Activated CD8-positive, alpha-beta memory T cell treated with anti-CD3 and anti-CD28 coated beads for 1 hour (primary cell): ENCODE measurements at regions not wholly inside any gene's neighbourhood (a gene's known extent, or its start where the extent isn't known, plus 50 kb on each side); places are given as distances from the start of the nearest gene placed in this dataset.

Experiments used
- DNase-seq, 2 donors: peaks; one replicate each; pipeline ENCODE4 v3.0.0-alpha.2; 2020; ENCODE audit warnings: low read depth in 1 of 2; ENCODE audit errors: extremely low read depth in 1 of 2

DNA sequence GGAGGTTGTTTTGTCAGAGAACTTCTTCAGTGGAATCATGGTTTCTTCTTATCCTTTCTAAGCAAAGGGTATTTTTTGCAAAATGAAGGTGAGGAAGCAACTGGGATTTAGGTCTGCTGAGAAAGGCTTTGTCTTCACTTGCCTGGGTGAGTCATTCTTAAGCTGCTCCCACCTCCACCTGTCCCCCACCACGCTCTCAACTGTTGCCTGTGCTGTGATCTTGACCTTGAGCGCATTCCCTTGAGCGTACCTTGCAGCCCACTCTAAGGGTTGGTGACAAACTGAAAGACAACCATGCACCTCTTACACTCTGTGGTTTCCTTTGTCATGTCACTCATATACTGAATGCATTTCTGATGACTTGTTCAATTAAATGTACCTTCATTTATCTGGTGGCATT lies 641.1 kb downstream of the RNF144B start:
- DNase-seq: no peak

DNA sequence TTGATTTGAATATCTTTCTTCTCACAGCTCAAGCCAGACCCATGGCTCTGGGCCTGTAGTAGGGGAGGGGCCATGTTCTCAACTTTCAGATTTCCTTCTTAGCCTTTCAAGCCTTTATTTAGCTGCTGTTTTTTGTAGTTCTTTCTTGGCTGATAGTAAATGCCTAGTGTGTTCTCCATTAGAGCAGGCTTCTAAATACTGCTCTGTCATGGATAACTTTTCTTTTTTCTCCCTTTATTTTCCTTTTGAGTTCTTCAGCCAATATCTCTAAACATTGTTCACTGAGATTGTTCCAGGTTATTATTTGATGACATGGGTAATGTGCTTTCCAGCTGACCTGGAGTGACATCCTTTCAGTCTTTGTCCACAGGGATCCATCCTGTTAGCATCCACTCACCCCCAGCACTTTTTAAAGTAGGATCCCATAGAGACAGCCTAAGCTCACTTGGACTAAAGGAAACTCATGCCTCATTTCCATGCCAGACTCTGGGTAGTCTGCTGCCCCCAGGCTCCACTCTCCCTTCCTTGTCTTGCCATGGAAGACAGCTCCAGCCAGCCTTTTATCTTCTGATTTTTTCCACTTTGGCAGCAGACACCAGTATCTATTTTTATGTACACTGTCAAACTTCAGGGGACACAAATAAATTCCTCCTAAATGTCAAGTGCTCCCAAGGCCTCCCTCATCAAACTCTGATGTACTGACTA lies 645.6 kb downstream of the RNF144B start:
- DNase-seq: no peak

DNA sequence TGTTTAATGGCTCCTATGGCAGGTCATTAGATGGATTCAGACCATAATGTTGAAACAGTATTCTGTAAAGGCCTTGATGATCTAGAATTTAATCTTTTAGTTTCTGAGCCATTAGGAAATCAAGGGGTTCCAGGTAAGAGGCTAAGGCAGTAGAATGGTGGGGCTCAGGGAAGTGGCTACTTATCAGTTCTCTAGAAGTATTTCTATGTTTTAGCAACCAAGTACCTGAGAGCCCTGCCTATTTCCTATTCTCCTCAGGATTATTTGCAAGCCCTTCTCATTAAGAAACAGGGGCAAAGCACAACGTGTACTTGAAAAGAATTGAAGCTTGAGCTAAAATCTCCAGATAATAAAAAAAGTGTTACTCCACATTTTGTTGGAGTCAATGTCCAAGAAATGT lies 646.5 kb downstream of the RNF144B start:
- no peak for DNase-seq

DNA sequence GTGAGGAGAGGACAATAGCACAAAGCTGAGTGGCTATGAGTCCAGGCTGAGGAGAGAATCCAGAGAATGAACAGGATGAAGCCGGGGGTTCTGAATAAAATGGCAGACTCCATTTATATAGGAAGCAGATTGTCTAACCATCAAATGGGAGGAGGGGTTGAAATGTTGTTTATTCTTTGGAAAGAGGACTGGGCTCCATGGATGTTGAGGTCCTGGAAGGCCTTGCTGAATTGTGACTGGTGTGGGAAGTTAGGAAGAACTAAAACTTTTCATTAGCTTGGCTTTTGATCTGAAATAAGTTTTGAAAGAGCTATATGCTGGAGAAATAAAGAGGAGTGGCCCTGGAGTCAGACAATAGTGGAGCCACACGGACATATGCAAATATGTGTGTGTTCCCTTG lies 647.8 kb downstream of the RNF144B start:
- DNase-seq: no peak

DNA sequence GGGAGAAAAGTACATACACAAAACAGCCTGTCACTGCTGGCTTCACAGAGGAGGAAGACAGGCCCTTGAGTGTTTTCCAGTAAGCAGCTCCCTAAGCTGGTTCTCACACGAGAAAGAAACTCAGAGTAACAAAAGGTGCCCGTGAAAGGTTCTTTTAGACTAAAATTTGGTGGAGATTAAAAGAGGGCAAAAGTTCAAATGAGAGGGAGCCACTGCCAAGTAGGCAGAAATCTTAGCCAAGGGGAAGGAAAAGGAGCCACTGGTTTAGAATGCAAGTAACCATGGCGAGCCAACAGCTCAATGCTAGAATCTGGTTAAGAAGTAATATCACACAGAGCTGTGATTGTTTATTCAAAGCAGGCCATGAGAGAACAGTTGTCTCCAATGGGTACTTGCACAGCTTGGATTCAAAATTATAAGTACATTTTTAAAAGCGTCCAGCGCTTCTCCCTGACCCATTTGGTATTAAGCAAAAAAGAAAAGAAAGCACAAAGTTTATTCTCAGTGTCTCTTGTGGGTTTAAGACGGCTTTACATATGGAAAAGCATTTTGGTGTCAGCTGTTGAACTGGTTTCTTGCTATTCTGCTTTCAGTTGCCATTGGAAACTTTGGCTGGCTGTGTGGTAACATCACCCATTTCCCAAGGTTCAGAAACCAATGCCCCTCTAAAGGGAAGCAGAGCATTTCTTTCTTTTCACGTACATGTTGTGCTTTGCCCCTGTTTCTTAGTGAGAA lies 648.5 kb downstream of the RNF144B start:
- no peak for DNase-seq

DNA sequence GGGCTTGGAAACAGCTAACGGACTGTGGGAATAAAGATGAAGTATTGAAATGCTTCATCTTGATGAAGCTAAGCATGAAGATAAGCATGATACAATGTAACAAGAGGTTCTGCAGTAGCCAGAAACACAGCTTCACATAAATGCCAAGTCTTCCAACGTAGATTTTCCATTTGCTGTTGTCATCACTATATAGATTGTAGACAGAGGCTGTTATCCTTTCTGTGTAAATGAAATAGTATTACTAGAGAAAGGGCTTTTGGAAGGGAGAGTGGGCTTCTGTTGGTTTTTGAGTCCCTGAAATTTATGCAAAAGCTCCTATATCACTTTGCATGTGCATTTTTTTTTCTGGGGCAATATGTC lies 649.0 kb downstream of the RNF144B start:
- no peak for DNase-seq

DNA sequence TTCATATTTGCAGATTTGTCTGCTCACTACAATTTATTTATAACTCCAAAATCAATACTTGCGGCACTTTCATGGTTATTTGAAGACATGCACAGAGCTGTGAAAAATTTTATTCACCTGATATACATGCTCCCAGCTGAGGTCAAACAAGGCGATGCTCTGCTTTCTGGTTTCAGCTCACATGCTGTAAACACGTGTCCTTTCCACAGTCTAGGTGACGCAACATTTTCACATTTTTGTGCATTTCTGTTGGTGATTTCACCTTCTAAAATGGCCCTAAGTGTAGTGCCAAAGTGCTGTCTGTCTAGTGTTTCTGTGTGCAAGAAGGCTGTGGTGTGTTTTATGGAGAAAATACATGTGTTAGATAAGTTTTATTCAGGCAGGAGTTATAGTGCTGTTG lies 650.5 kb downstream of the RNF144B start:
- no peak for DNase-seq

DNA sequence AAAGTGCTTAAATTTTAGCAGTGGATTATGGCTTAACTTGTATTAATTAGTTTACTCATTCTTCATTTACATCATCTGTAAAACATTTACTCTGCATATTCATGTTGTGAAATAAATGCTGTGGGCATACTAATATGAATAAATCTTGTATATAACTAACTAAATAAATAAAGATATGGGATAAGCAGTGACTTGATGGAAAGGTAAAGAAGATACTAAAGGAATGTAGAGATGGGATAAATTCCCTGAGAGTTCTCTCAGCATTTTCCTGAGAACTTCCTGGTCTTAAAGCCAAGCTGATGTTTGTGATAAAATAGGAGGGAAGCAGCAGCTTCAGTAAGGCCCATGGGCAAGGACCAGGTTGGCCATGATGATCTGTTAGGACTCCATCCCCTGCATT lies 652.1 kb downstream of the RNF144B start:
- no peak for DNase-seq

DNA sequence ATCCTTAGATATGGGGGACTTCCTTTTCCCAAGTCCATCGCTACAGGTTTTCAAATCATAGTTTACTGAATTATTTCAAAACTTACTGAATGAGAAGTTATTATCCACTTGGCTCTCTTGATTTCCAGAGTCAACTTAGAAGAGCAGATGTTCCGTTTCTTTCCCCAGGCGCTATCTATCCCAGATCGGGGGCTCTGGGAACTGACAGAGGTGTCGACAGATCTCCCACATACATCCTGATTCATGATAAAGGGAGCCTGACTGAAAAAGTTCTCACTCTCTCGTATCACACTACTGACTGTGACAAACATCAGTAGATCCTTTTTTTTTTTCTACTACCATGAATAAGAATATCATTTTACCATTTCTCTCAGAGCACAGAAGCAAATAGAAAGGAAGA lies 654.8 kb downstream of the RNF144B start:
- DNase-seq: no peak

DNA sequence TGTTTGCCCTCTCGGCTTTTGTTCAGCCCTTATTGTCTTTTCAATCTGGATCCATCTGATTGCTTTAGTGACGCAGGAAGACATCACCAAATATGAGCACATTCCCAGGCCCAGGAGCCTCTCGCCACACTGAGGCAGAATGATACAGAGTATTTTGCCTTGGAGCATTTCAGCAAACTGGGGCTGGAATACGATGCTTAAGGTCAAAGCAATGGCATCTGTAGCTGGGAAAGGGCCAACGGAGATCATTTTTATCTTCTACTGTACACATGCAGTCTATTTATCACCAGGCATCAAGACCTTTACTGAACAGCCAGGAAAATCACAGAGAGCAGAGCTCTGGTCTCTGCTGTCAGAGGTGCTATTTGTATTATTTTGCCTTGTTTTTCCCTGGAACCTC lies 655.3 kb downstream of the RNF144B start:
- DNase-seq: no peak

DNA sequence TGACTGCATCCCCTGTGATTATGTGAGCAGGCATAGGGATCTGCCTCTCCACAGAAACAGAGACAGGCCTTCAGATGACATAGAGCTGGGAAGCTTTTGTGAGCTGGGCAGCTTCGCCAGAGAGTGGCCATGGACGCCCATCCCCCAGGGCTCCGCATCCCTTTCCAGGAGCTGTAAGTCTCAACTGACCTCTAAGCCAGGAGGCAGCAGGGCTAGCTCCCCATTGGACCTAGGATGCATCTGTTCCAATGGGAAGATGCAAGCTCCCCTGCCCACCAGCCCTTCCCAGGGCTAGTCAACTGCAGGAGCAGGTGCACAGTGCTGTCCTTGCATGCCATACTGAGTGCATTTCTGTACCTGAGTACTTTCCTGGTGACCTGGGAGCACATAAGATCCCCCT lies 663.6 kb downstream of the RNF144B start:
- no peak for DNase-seq

DNA sequence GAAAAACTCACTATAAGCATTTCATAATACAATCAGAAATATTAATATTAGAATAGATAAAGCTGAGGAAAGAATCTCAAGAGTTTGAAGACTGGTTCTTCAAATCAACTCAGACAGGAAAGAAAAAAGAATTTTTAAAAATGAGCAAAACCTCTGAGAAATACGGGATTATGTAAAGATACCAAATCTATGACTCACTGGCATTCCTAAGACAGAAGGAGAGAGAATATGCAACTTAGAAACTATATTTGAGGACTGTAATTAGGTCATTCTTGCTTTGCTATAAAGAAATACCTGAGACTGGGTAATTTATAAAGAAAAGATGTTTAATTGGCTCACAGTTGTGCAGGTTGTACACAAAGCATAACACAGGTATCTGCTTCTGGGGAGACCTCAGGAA lies 665.1 kb downstream of the RNF144B start:
- DNase-seq: no peak

DNA sequence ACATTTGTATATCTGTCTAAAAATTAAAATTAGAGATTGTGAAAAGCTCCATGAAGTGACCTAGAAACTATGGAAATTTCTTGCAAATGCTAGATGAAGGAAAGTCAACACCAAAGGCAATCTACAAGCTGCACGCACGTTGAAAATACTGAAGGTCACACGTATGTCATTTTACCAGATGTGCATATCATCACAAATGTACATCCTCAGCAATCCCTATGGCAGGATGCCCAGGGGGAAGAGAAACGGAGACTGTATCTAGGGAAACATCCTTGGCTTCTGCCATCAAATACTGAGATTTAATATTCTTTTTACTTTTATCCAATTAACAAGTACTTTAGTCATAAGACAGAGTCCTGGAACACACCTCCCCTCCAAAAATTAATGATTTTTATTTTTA lies 672.0 kb downstream of the RNF144B start:
- no peak for DNase-seq

DNA sequence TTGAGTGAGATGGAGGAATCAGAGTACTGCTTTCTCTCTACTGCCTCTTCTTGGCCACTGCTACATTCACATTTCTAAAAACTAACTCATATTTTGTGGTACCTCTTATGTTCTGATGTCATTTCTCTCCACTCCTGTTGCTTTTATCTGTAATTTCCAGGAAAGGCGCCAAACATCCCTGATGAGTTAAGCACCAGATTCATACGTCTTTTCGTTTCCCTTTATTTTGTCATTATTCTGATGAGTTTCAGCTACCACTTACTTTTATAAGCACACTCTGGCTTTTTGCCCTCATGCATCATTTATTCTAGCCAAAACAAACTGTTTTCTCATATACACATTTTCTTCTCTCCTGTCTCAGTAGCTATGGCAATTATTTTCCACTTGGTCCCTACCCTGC lies 680.0 kb downstream of the RNF144B start:
- no peak for DNase-seq

DNA sequence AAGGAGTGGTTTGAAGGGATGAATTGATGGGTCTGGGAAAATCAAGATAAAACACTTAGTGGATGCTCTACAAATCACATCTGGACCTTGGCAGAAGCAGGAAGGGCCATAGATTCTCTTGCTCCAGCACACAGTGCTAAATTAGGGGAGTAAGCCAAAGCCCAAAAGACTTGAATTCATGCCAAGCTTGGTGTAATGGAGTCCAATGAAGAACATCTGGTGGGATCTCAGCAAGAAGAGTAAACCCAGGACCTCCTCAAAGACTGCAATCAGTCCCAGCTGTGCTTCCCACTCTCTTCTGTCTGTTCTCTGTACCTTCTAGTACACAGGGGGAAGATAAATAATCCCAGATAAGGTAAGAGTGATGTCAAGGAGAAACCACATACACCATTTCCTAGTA lies 683.4 kb downstream of the RNF144B start:
- DNase-seq: no peak

DNA sequence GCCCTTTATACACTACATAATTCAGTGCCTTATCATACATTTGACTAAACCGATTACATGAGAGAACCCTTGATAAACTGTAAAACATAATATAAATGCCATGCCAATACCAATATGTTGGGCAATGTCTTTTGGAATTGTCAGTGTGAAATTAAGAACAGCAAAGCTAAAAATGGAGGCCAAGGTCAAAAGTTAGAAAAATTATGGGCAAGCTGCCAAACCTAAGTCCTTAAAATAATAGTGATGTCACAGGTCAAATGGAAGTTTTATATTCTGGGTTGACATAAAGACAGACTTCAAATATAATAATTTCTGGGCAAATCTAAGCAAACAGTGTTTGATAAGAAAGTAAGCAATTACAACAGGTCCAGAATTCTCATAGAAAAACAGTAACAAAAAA lies 696.7 kb downstream of the RNF144B start:
- no peak for DNase-seq

DNA sequence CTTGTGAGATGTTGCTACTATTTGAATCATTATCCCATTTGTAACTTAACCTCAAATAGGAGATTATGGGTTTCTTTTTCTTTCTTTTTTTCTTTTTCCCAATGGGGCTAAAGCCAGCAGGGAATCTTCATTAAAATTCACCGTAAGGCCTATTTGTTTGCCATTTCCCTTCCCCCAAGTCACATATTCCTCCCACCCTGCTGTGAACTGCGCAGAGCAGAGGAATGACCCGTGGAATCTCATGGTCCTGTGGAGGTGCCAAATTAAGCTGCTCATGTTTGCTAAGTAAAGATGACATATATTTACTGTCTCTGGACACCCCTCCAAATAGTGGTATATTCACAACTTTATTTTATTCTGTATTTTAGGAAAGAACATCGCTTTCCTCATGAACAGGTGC lies 699.3 kb downstream of the RNF144B start:
- no peak for DNase-seq

DNA sequence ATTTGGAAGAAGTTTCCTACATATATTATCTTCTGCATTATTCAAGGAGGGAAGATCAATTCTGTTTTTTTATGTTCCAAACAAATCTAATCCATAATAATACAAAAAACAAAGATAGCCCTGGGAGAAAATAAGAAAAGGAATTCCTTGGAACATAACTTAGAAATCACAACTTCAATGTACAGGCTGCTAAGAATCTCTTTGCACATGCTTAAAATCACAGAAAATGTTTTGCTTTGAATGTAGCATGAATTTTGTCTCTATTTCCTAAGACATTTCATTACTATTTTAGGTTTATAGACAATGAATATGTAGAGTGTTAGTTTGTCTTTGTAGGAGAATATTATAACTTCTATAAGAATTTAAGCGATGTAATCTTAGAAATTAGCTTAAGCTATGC lies 700.1 kb downstream of the RNF144B start:
- no peak for DNase-seq

DNA sequence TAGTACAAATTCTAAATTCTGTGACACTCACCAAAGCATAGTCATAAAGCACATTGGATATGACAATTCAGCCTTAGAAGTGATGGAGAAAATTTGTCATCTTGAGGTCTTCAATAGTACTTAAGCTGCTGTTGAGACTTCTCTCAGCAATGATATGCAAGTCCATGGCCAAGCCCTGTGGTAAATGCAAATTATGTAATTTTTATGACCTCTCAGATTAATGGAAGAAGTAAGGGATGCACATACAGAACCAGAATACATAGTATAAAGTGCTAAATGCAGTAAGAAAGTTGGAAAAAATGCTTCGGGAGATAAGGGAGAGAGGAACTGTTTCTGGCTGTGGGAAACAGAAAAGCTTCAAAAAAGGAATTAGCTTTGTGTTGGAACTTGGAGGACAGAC lies 700.7 kb downstream of the RNF144B start:
- DNase-seq: no peak

DNA sequence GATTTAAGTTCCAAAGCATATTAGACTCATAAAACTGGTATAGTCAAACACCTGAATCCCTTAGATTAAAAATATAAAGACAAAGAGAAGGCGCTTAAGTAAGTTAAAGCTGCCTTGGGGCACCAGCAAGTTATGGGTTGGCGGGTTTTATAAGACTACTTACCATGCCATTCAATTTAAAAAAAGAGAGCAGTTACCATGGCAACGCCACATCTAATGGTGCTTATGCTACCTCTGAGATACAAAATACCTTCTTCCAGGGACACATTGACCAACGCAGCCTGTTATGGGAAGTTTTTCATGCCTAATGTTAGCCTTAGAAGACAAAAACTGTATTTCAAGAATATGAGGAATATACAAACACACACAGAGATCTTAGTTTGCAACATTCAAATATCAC lies 713.6 kb downstream of the RNF144B start:
- no peak for DNase-seq

DNA sequence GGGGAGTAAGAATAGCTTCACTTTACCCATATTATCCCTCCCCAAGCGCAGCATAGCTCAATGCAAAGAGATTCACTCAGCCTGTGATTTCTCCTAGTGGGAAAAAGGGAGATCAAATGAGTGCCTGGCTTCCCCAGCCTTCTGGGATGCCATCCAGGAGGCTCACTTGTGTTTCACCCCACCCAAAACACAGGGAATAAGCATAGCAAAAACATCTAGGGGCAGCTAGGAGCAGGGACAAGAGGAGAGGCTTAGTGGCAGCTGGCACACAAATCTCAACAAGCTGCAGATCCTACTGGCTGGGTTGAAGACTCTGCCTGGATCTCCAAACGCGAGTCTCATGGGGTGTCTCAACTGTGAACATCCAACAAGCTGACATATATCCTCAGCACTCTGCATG lies 715.8 kb downstream of the RNF144B start:
- no peak for DNase-seq

DNA sequence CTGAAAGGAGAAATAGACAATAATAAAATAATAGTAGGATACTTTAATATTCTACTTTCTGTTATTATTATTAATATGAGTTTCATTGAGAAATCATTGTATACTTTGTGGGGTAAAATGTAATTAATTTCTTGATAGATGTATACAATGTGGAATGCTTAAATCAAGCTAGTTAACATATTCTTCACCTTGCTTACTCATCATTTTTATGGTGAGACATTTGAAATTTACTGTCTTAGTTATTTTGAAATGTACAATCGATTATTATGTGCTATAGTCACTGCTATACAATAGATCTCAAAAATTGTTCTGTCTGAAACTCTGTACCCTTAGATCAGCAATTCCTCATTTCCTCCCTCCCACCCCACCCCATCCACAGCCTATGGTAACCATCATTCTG lies 720.3 kb downstream of the RNF144B start:
- no peak for DNase-seq

DNA sequence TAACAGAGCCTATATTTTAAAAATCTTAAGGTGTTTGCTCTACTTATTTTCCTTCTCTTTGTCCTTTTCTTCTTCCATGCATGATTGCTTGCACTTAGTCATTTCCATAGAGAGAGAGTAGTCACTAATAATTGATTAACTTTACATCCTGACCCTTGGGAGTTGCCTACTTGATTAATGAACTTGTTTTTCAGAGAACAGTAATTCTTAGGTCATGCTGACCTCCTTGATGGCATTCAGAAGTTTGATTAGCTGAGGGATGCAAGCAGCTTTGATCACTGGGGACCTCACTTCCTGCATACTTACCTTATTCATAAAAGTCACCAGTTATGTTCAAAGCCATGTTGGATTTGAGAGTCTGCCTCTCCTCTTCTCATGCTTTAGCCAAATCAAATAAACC lies 715.6 kb upstream of the ID4 start:
- no peak for DNase-seq
